SK-N-SH (cell line): ENCODE measurements at regions not wholly inside any gene's neighbourhood (a gene's known extent, or its start where the extent isn't known, plus 50 kb on each side); places are given as distances from the start of the nearest gene placed in this dataset.

Experiments used
- CTCF ChIA-PET: fragments of 300-600, 350-600 bp; formaldehyde crosslinking; extraction: SDS; loops from one replicate; lab custom pipeline; 2021; lab: Yijun Ruan, JAX
- POLR2A ChIA-PET: fragments of 350-600 bp; sonication (Branson Sonifier 250); formaldehyde crosslinking; extraction: SDS; loops from one replicate; lab custom pipeline; 2020; ENCODE audit warnings: antibody characterized with exemption, inconsistent platforms; lab: Yijun Ruan, JAX
- DNase-seq: peaks from one replicate; pipeline ENCODE4 v3.0.0; 2012
- H2AFZ ChIP-seq: fragments of 200-600 bp; sonication (generic); 2 replicates; pipeline ENCODE4 v1.8.1; 2016; ENCODE audit warnings: antibody characterized with exemption, mild to moderate bottlenecking, low read depth
- H3F3A ChIP-seq: fragments of 200-600 bp; sonication (generic); replicated peaks from 2 replicates; pipeline ENCODE3; 2016; ENCODE audit warnings: antibody characterized with exemption, mild to moderate bottlenecking; ENCODE audit not compliant: insufficient read depth
- H3K27ac ChIP-seq, 2 experiments: fragments of 200-500 bp in 1 of 2; fragments of 200-600 bp in 1 of 2; sonication (Bioruptor generic) in 1 of 2; sonication (generic), shearing (Covaris generic) in 1 of 2; 2 replicates each; pipeline versions ENCODE4 v1.5.1 to v1.6.1; 2014 to 2016; ENCODE audit warnings: low read depth in 2 of 2, inconsistent platforms in 1 of 2, low read length in 1 of 2, mild to moderate bottlenecking in 1 of 2, mixed read lengths in 1 of 2
- H3K27me3 ChIP-seq: fragments of 200-600 bp; sonication (generic), shearing (Covaris generic); 2 replicates; pipeline ENCODE4 v1.6.1; 2016; ENCODE audit warnings: mixed run types; ENCODE audit not compliant: insufficient read depth
- H3K36me3 ChIP-seq, 2 experiments: fragments of 200-500 bp in 1 of 2; fragments of 200-600 bp in 1 of 2; sonication (Bioruptor generic) in 1 of 2; sonication (generic) in 1 of 2; replicated peaks in 1 of 2; 2 replicates each; pipeline versions ENCODE3 to v1.5.1; 2014 to 2016; ENCODE audit warnings: low read length in 1 of 2, mild to moderate bottlenecking in 1 of 2; ENCODE audit not compliant: insufficient read depth in 2 of 2, control insufficient read depth in 1 of 2
- H3K4me1 ChIP-seq, 2 experiments: fragments of 200-500 bp in 1 of 2; fragments of 200-600 bp in 1 of 2; sonication (Bioruptor generic) in 1 of 2; sonication (generic), shearing (Covaris generic) in 1 of 2; 2 replicates each; pipeline versions ENCODE4 v1.5.1 to v1.6.1; 2014 to 2016; ENCODE audit warnings: low read depth in 1 of 2, low read length in 1 of 2, mixed run types in 1 of 2; ENCODE audit not compliant: insufficient read depth in 2 of 2, control insufficient read depth in 1 of 2
- H3K4me2 ChIP-seq: fragments of 200-600 bp; sonication (generic), shearing (Covaris generic); 2 replicates; pipeline ENCODE4 v1.6.1; 2017; ENCODE audit warnings: mixed run types
- H3K4me3 ChIP-seq, 2 experiments: fragments of 200-500 bp in 1 of 2; fragments of 200-600 bp in 1 of 2; sonication (Bioruptor generic) in 1 of 2; sonication (generic), shearing (Covaris generic) in 1 of 2; 2 replicates each; pipeline versions ENCODE4 v1.5.1 to v1.8.1; 2014 to 2016; ENCODE audit warnings: low read depth in 2 of 2, inconsistent platforms in 1 of 2, low read length in 1 of 2, mild to moderate bottlenecking in 1 of 2, mixed read lengths in 1 of 2, moderate library complexity in 1 of 2
- H3K79me2 ChIP-seq: fragments of 200-600 bp; sonication (generic); 2 replicates; pipeline ENCODE4 v1.8.1; 2017; ENCODE audit warnings: mild to moderate bottlenecking; ENCODE audit not compliant: insufficient read depth
- H3K9ac ChIP-seq: fragments of 200-600 bp; sonication (generic); 2 replicates; pipeline ENCODE4 v1.6.1; 2017; ENCODE audit warnings: mixed run types
- H3K9me2 ChIP-seq: fragments of 200-600 bp; sonication (generic); 2 replicates; pipeline ENCODE4 v1.6.1; 2017; ENCODE audit warnings: mixed run types
- H3K9me3 ChIP-seq: fragments of 200-600 bp; sonication (generic); 2 replicates; pipeline ENCODE4 v1.6.1; 2017; ENCODE audit warnings: mixed run types, mild to moderate bottlenecking, moderate library complexity
- H4K20me1 ChIP-seq: fragments of 200-600 bp; sonication (generic); 2 replicates; pipeline ENCODE4 v1.6.1; 2017; ENCODE audit warnings: mild to moderate bottlenecking, mixed run types; ENCODE audit not compliant: insufficient read depth
- ELF1 ChIP-seq: IDR thresholded peaks from 2 replicates; pipeline ENCODE4 v1.4.0; 2012
- EP300 ChIP-seq, 2 experiments: IDR thresholded peaks; 2 replicates each; pipeline versions ENCODE4 v1.4.0 to v1.6.1; 2012; ENCODE audit warnings: borderline replicate concordance in 1 of 2, low read depth in 1 of 2, low read length in 1 of 2
- FOSL2 ChIP-seq: IDR thresholded peaks from 2 replicates; pipeline ENCODE4 v1.4.0; 2012; ENCODE audit warnings: low read depth, mild to moderate bottlenecking, moderate library complexity, borderline replicate concordance
- MXI1 ChIP-seq: IDR thresholded peaks from 2 replicates; pipeline ENCODE4 v1.6.1; 2012; ENCODE audit warnings: mild to moderate bottlenecking, low read depth, low read length, improper control_type of control experiment
- NRF1 ChIP-seq: IDR thresholded peaks from 2 replicates; pipeline ENCODE4 v1.6.1; 2012; ENCODE audit warnings: low read depth, mild to moderate bottlenecking, low read length
- RCOR1 ChIP-seq: fragments of 150-350 bp; IDR thresholded peaks from 2 replicates; pipeline ENCODE4 v1.6.1; 2017; ENCODE audit warnings: antibody characterized with exemption, low read length
- RFX5 ChIP-seq: IDR thresholded peaks from 2 replicates; pipeline ENCODE4 v1.6.1; 2012; ENCODE audit warnings: mild to moderate bottlenecking, improper control_type of control experiment, low read length
- SIN3A ChIP-seq: IDR thresholded peaks from 2 replicates; pipeline ENCODE4 v1.6.1; 2012; ENCODE audit warnings: low read depth, mild to moderate bottlenecking, low read length, moderate library complexity, borderline replicate concordance
- TCF12 ChIP-seq: IDR thresholded peaks from 2 replicates; pipeline ENCODE4 v1.4.0; 2012
- USF1 ChIP-seq: IDR thresholded peaks from 2 replicates; pipeline ENCODE4 v1.4.0; 2012; ENCODE audit warnings: low read depth, borderline replicate concordance
- ZBTB33 ChIP-seq: IDR thresholded peaks from 2 replicates; pipeline ENCODE4 v1.4.0; 2012; ENCODE audit warnings: low read depth, borderline replicate concordance
- WGBS: methylation state at CpG from one replicate; pipeline ENCODE4 v1.1.6; 2017; ENCODE audit warnings: low lambda C conversion rate; 5-methylcytosine and 5-hydroxymethylcytosine counted together
- TF ChIP-seq, protein P1 (sequence below): IDR thresholded peaks from 2 replicates; pipeline ENCODE4 v1.6.1; 2012; ENCODE audit warnings: mild to moderate bottlenecking, low read depth, low read length, moderate library complexity

- CTCF ChIA-PET, result interaction anchor here (1.0 to 1.2 kb wide), 3 partner anchors 10 to 140 kb away, joined by 3 to 4 read pairs (median 3); no protein-coding TSS in a partner anchor
- 99% methylated on average over 5 of the region's 5 CpGs for WGBS
- POLR2A ChIA-PET, result no interaction called here
- TF ChIP-seq, protein P1, sequence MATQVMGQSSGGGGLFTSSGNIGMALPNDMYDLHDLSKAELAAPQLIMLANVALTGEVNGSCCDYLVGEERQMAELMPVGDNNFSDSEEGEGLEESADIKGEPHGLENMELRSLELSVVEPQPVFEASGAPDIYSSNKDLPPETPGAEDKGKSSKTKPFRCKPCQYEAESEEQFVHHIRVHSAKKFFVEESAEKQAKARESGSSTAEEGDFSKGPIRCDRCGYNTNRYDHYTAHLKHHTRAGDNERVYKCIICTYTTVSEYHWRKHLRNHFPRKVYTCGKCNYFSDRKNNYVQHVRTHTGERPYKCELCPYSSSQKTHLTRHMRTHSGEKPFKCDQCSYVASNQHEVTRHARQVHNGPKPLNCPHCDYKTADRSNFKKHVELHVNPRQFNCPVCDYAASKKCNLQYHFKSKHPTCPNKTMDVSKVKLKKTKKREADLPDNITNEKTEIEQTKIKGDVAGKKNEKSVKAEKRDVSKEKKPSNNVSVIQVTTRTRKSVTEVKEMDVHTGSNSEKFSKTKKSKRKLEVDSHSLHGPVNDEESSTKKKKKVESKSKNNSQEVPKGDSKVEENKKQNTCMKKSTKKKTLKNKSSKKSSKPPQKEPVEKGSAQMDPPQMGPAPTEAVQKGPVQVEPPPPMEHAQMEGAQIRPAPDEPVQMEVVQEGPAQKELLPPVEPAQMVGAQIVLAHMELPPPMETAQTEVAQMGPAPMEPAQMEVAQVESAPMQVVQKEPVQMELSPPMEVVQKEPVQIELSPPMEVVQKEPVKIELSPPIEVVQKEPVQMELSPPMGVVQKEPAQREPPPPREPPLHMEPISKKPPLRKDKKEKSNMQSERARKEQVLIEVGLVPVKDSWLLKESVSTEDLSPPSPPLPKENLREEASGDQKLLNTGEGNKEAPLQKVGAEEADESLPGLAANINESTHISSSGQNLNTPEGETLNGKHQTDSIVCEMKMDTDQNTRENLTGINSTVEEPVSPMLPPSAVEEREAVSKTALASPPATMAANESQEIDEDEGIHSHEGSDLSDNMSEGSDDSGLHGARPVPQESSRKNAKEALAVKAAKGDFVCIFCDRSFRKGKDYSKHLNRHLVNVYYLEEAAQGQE, result no peak
- TF ChIP-seq ZBTB33 (no peak), TCF12 (no peak), USF1 (no peak), EP300 (IDR thresholded peaks at IDR 0.05; ENCODE audit: borderline replicate concordance in 1 of 2, low read depth in 1 of 2, low read length in 1 of 2) (no peak)
- Histone ChIP-seq H3K4me2 (no peak overlapping the region), H3K9me3 (no peaks in the 10 kb centered on the region), H4K20me1 (no peaks in the 10 kb centered on the region), H3F3A (no peaks in the 10 kb centered on the region), H3K27ac (no peak overlapping the region), H3K9me2 (no peaks in the 10 kb centered on the region), H3K4me3 (no peak overlapping the region), H3K36me3 (no peaks in the 10 kb centered on the region), H3K27me3 (no peaks in the 10 kb centered on the region), H3K9ac (no peak overlapping the region), H2AFZ (no peak overlapping the region), H3K79me2 (no peaks in the 10 kb centered on the region), H3K4me1 (no peaks in the 10 kb centered on the region; a peak in 1 of 4 replicates)
- no peak for DNase-seq
Observed at GRCh38 chr12:91951571-91951970, 194.1 kb downstream of the BTG1 start.

DNA sequence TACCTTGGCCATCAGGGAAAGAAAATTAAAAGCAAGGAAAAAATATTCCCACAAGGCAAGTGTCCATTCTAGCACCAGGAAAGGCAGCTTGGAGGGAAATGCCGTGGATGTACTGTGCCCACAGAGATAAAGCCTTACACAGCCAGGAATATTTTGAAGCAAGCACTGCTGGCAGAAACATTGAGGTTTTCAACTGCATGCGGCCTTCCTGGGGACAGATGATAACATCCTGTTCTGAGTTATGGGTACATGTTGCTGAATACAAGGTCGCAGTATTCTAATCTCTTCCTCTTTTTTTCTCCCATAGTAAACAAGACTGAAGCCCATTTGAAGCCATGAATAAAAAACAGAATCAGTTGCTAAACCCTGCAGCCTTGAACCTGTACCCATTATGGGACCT, 197.1 kb downstream of the BTG1 start:
- no peak overlapping the region for H2AFZ ChIP-seq
- H3K4me1 ChIP-seq, result no peaks in the 10 kb centered on the region; a peak in 1 of 4 replicates
- no peaks in the 10 kb centered on the region for H4K20me1 ChIP-seq
- no peak for DNase-seq
- ChIA-PET CTCF (interaction anchor here (1.6 kb wide), 1 partner anchor 45 kb away, joined by 3 read pairs; no protein-coding TSS in a partner anchor), POLR2A (no interaction called here)
- H3K36me3 ChIP-seq, result no peaks in the 10 kb centered on the region
- H3K79me2 ChIP-seq, result no peaks in the 10 kb centered on the region
- no peak overlapping the region for H3K4me2 ChIP-seq
- H3K27me3 ChIP-seq, result no peaks in the 10 kb centered on the region
- TF ChIP-seq USF1 (no peak), NRF1 (no peak), ELF1 (no peak), RCOR1 (no peak), FOSL2 (no peak), RFX5 (no peak), MXI1 (no peak), EP300 (IDR thresholded peaks at IDR 0.05; ENCODE audit: borderline replicate concordance in 1 of 2, low read depth in 1 of 2, low read length in 1 of 2) (no peak), SIN3A (no peak)
- no peaks in the 10 kb centered on the region for H3K9me3 ChIP-seq
- no peaks in the 10 kb centered on the region for H3F3A ChIP-seq
- H3K9me2 ChIP-seq, result no peaks in the 10 kb centered on the region
- no peak overlapping the region for H3K27ac ChIP-seq
- 89% methylated on average over 3 of the region's 3 CpGs for WGBS
- H3K4me3 ChIP-seq, result no peak overlapping the region
- no peak overlapping the region for H3K9ac ChIP-seq
